BJ (cell line): ENCODE measurements at regions not wholly inside any gene's neighbourhood (a gene's known extent, or its start where the extent isn't known, plus 50 kb on each side); places are given as distances from the start of the nearest gene placed in this dataset.

Experiments used
- CTCF ChIA-PET: fragments of 350-600 bp; formaldehyde crosslinking; extraction: SDS; loops from one replicate; lab custom pipeline; 2021; ENCODE audit warnings: antibody characterized with exemption, inconsistent platforms; lab: Yijun Ruan, JAX
- POLR2A ChIA-PET: fragments of 300-600 bp; sonication (Branson Sonifier 250); formaldehyde crosslinking; extraction: SDS; loops from one replicate; lab custom pipeline; 2021; ENCODE audit warnings: antibody characterized with exemption; lab: Charles Lee
- DNase-seq: peaks from one replicate; pipeline ENCODE4 v3.0.0-alpha.2; 2011; ENCODE audit warnings: low read depth
- H3K27me3 ChIP-seq: 2 replicates; pipeline ENCODE4 v1.6.0; 2011; ENCODE audit warnings: low read length; ENCODE audit not compliant: control insufficient read depth, insufficient read depth
- H3K36me3 ChIP-seq: 2 replicates; pipeline ENCODE4 v1.5.1; 2011; ENCODE audit warnings: low read length; ENCODE audit not compliant: control insufficient read depth, insufficient read depth
- H3K4me3 ChIP-seq: 2 replicates; pipeline ENCODE4 v1.5.1; 2011; ENCODE audit warnings: low read depth, mild to moderate bottlenecking, control low read depth, low read length
- TF ChIP-seq, protein P1 (sequence below): IDR thresholded peaks from 2 replicates; pipeline ENCODE4 v1.5.1; 2011; ENCODE audit warnings: low read depth, mild to moderate bottlenecking, control low read depth, inconsistent platforms, low read length, moderate library complexity; ENCODE audit not compliant: insufficient read depth

DNA sequence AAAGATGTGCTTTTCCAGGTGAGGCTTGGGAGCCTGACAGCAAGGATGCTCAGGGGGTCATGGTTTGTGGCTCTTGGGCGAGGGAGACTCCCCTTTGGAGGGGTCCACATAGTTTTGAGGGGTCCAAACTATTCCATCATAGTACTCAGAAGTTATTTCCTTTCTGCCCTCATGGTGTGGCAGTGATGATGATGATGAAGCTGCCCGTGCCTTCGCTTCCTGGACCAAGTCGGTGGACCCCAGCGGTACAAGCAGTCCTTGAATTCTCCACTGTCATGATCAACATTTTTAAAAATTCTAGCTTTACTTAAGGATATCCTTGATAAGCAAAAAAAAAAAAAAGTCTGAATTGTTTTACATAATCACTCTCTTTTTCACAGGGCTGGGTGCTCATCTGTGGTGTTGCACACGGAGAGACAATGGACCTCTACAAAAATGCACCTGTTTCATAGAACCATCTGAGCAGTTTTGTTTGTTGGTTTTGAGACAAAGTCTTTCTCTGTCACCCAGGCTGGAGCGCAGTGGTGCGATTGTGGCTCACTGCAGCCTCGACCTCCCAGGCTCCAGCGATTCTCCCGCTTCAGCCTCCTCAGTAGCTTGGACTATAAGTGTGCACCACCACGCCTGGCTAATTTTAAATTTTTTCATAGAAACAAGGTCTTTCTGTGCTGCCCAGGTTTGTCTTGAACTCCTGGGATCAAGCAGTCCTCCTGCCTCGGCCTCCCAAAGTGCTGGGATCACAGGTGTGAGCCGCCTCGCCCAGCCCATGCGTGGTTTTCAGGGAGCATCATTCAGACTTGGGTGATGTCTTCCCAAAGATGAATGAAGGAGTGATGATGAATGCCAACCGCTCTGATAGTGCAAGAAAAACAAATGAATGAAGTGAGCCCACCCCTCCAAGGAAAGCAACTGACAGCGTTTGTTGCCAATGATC lies 271.4 kb upstream of the HDAC4 start:
- Histone ChIP-seq H3K27me3 (no peaks in the 10 kb centered on the region), H3K36me3 (no peaks in the 10 kb centered on the region), H3K4me3 (no peak overlapping the region)
- DNase-seq, result no peak
- TF ChIP-seq, protein P1, sequence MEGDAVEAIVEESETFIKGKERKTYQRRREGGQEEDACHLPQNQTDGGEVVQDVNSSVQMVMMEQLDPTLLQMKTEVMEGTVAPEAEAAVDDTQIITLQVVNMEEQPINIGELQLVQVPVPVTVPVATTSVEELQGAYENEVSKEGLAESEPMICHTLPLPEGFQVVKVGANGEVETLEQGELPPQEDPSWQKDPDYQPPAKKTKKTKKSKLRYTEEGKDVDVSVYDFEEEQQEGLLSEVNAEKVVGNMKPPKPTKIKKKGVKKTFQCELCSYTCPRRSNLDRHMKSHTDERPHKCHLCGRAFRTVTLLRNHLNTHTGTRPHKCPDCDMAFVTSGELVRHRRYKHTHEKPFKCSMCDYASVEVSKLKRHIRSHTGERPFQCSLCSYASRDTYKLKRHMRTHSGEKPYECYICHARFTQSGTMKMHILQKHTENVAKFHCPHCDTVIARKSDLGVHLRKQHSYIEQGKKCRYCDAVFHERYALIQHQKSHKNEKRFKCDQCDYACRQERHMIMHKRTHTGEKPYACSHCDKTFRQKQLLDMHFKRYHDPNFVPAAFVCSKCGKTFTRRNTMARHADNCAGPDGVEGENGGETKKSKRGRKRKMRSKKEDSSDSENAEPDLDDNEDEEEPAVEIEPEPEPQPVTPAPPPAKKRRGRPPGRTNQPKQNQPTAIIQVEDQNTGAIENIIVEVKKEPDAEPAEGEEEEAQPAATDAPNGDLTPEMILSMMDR, result no peak
- ChIA-PET CTCF (no interaction called here), POLR2A (no interaction called here)

DNA sequence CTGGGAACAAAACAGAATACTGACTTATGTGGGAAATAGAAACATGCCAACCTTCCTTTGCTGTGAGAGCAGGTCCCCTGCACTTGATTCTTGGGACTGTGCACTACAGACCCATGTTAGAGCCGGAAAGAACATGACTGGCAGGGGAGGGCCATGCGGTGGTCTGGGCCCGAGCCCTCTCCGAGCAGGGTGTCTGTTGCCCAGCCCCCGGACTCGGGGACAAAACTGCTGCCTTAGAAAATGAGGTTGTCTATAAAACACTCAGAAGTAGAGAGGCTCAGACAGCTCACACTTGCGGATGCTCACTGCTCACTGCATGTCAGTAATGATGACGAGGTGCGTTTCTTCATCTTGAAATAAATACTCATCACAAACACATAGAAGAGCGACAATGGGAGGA lies 270.7 kb upstream of the HDAC4 start:
- no peak for DNase-seq
- CTCF ChIA-PET, result no interaction called here
- Histone ChIP-seq H3K4me3 (no peak overlapping the region), H3K27me3 (no peaks in the 10 kb centered on the region), H3K36me3 (no peaks in the 10 kb centered on the region)
- POLR2A ChIA-PET, result no interaction called here
- TF ChIP-seq, protein P1, result no peak

DNA sequence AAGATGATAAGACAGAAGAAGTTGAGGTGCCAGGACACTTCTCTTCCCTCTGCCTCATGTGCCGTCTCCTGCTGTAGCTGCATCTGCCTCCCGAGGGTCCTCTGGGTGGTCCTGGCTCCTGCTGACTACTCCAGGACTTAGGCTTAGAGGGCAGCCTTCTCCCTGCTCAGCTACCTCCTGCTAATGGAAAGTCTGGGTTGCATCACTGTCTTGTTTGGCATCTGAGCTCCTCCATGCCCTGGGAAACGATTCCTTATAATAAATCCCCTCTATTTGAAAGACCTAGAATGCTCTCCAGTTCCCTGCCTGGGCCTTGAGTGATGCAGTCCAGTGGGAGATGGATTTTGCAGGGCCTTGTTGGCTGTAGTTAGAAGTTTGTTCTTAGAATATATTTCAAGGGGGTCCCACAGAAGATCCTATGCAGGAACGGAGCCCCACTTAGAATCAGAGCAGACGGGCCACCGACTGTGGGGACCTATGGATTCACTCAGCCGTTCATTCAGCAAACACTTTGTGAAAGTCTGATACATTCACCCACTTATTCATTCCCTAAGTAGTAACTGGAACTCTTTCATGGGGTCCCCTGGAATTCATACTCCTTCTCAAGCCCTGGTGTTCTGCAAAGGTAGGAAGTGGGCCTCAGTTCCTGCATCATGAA lies 269.8 kb upstream of the HDAC4 start:
- ChIA-PET POLR2A (no interaction called here), CTCF (no interaction called here)
- Histone ChIP-seq H3K36me3 (no peaks in the 10 kb centered on the region), H3K4me3 (no peak overlapping the region), H3K27me3 (no peaks in the 10 kb centered on the region)
- no peak for DNase-seq
- TF ChIP-seq, protein P1, result no peak

DNA sequence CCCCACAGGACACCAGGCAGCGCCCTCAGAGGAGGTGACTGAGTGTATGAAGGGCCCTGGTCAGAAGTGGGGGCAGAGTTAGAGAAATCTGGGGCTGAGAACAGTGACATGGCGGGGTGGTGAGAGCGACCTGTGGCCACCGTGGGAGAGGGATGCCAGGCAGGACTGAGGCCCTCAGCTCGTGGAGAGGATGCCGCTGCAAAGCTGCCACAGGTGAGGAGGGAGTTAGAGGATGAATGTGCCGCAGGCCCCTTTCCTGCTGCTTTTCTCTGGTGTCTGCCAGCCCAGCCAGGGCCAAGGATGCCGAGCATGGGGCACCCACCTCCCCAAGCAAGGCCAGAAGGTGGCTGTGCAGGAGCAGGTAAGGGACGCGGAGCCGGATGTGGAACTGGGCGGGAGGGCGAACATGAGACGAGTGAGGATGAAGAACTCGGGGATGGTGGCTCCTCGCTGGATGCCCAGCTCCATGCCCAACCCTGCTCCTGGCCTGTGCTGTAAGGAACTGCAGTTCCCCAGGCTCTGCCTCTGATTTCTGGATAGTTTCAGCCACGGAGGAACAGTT lies 269.2 kb upstream of the HDAC4 start:
- no peak overlapping the region for H3K4me3 ChIP-seq
- no peak for DNase-seq
- CTCF ChIA-PET, result no interaction called here
- TF ChIP-seq, protein P1, result no peak
- H3K27me3 ChIP-seq, result no peaks in the 10 kb centered on the region
- H3K36me3 ChIP-seq, result no peaks in the 10 kb centered on the region
- POLR2A ChIA-PET, result no interaction called here

DNA sequence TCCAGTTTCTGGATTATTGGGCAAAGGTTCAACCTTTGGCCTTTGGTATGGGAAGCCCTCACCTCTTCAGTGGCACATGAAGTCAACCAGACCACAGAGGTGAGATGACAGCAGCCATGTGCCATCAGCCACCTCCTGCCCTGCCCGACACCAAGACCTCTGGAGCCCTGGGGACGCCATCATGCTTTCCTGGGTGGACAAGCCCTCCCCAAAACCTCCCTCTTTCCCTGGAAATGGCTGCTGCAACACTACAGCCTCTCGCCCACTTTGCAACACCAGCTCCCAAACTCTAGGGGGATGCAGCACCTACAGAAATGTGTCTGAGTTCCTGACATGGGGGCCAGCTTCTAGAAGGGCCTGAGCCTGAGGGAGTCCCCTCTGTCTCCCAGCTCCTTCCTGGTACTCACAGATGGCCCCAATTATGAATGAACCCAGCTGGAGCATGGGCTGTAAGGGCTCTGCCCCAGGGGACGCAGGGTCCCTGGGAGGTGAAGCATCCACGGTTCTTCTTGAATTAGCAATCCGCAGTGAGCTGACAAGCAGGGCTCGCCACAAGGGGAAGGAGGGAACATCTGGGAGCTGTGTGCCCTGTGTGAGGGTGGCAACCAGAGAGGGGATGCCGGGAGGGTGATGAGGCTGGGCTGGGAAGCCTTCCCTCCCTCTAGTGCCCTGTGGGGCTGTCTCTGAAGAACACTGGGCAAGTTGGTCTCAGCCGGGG lies 268.5 kb upstream of the HDAC4 start:
- ChIA-PET POLR2A (no interaction called here), CTCF (no interaction called here)
- H3K4me3 ChIP-seq, result no peak overlapping the region
- H3K36me3 ChIP-seq, result no peaks in the 10 kb centered on the region
- DNase-seq, result no peak
- H3K27me3 ChIP-seq, result no peaks in the 10 kb centered on the region
- TF ChIP-seq, protein P1, result no peak
